DND-41 (cell line): ENCODE measurements at regions not wholly inside any gene's neighbourhood (a gene's known extent, or its start where the extent isn't known, plus 50 kb on each side); places are given as distances from the start of the nearest gene placed in this dataset.

Source experiments
- EZH2 ChIP-seq: IDR thresholded peaks from 3 replicates; pipeline ENCODE4 v1.6.1; 2012; ENCODE audit warnings: borderline replicate concordance, low read depth, mild to moderate bottlenecking, moderate library complexity, low read length, inconsistent platforms; ENCODE audit not compliant: severe bottlenecking
- TF ChIP-seq, protein P1 (sequence below): IDR thresholded peaks from 2 replicates; pipeline ENCODE4 v1.5.1; 2012; ENCODE audit warnings: borderline replicate concordance, low read length, moderate library complexity, mild to moderate bottlenecking; ENCODE audit not compliant: poor library complexity, severe bottlenecking; ENCODE audit errors: extremely low read depth

- TF ChIP-seq, protein P1, sequence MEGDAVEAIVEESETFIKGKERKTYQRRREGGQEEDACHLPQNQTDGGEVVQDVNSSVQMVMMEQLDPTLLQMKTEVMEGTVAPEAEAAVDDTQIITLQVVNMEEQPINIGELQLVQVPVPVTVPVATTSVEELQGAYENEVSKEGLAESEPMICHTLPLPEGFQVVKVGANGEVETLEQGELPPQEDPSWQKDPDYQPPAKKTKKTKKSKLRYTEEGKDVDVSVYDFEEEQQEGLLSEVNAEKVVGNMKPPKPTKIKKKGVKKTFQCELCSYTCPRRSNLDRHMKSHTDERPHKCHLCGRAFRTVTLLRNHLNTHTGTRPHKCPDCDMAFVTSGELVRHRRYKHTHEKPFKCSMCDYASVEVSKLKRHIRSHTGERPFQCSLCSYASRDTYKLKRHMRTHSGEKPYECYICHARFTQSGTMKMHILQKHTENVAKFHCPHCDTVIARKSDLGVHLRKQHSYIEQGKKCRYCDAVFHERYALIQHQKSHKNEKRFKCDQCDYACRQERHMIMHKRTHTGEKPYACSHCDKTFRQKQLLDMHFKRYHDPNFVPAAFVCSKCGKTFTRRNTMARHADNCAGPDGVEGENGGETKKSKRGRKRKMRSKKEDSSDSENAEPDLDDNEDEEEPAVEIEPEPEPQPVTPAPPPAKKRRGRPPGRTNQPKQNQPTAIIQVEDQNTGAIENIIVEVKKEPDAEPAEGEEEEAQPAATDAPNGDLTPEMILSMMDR, result no peak
- TF ChIP-seq EZH2, result no peak
Measured at GRCh38 chr6:40152196-40152595, 217.9 kb upstream of the MOCS1 start.
